ENCODE measurements at regions not wholly inside any gene's neighbourhood (a gene's known extent, or its start where the extent isn't known, plus 50 kb on each side); places are given as distances from the start of the nearest gene placed in this dataset.
A peak's percentile ranks its signal among the peaks of the same experiment; 100 is the strongest.
"Not testable (repeated sequence)": the region's sequence is repeated elsewhere in the genome, so short reads cannot be mapped to it uniquely, and the experiment has no call there.

DNA sequence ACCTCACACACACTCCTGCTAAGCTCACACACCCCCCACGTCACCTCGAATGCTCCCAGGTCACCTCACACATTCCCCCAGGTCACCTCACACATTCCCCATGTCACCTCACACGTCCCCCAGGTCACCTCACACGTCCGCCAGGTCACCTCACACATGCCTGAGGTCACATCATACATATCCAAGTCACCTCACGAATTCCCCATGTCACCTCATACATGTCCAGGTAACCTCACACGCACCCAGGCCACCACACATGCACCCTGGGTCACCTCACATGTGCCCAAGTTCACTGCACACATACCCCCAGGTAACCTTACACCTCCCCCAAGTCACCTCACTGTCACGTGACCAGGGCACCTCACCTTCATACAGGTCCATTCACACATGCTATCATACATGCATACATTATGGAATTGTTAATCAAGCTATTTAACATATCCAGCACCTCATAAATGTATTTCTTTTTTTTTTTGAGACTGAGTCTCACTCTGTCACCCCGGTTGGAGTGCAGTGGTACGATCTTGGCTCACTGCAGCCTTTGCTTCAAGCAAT is 640.3 kb downstream of the TMEM121 start:
- TF ChIP-seq, protein P1, sequence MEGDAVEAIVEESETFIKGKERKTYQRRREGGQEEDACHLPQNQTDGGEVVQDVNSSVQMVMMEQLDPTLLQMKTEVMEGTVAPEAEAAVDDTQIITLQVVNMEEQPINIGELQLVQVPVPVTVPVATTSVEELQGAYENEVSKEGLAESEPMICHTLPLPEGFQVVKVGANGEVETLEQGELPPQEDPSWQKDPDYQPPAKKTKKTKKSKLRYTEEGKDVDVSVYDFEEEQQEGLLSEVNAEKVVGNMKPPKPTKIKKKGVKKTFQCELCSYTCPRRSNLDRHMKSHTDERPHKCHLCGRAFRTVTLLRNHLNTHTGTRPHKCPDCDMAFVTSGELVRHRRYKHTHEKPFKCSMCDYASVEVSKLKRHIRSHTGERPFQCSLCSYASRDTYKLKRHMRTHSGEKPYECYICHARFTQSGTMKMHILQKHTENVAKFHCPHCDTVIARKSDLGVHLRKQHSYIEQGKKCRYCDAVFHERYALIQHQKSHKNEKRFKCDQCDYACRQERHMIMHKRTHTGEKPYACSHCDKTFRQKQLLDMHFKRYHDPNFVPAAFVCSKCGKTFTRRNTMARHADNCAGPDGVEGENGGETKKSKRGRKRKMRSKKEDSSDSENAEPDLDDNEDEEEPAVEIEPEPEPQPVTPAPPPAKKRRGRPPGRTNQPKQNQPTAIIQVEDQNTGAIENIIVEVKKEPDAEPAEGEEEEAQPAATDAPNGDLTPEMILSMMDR (IDR thresholded peaks at IDR 0.05; ENCODE audit: insufficient read depth, low read length) = no peak
- H3K4me3 ChIP-seq (ENCODE audit: low read depth, low read length) = no peak overlapping the region
- DNase-seq (ENCODE audit: low read depth) = no peak

- not testable (repeated sequence) for DNase-seq (ENCODE audit: low read depth); H3K4me3 ChIP-seq (ENCODE audit: low read depth, low read length)
- TF ChIP-seq, protein P1 (IDR thresholded peaks at IDR 0.05; ENCODE audit: insufficient read depth, low read length) = peak; percentile 13
These were observed 643.8 kb downstream of the TMEM121 start for GRCh38 chr14:106170163-106170658.

GRCh38 chr14:106174206-106174605 is 647.8 kb downstream of the TMEM121 start:
- TF ChIP-seq, protein P1 (IDR thresholded peaks at IDR 0.05; ENCODE audit: insufficient read depth, low read length) = no peak
- no peak for DNase-seq (ENCODE audit: low read depth)
- H3K4me3 ChIP-seq (ENCODE audit: low read depth, low read length) = no peak overlapping the region

GRCh38 chr14:106177266-106178246 is 651.2 kb downstream of the TMEM121 start:
- H3K4me3 ChIP-seq (ENCODE audit: low read depth, low read length); DNase-seq (ENCODE audit: low read depth): not testable (repeated sequence)

GRCh38 chr14:106179761-106180160 is 653.4 kb downstream of the TMEM121 start:
- no peak overlapping the region for H3K4me3 ChIP-seq (ENCODE audit: low read depth, low read length)
- DNase-seq (ENCODE audit: low read depth) = no peak
- TF ChIP-seq, protein P1 (IDR thresholded peaks at IDR 0.05; ENCODE audit: insufficient read depth, low read length) = no peak

DNA sequence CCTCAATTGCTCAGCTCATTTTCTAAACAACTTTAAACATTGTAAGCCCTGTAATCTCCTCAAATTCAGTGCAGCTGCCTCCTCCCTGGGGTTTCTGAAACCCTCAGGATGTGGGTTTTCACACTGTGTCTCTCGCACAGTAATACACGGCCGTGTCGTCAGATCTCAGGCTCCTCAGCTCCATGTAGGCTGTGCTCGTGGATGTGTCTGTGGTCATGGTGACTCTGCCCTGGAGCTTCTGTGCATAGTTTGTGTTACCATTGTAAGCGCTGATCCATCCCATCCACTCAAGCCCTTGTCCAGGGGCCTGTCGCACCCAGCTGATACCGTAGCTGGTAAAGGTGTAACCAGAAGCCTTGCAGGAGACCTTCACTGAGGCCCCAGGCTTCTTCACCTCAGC is 658.4 kb downstream of the TMEM121 start:
- not testable (repeated sequence) for DNase-seq (ENCODE audit: low read depth); H3K4me3 ChIP-seq (ENCODE audit: low read depth, low read length)

DNA sequence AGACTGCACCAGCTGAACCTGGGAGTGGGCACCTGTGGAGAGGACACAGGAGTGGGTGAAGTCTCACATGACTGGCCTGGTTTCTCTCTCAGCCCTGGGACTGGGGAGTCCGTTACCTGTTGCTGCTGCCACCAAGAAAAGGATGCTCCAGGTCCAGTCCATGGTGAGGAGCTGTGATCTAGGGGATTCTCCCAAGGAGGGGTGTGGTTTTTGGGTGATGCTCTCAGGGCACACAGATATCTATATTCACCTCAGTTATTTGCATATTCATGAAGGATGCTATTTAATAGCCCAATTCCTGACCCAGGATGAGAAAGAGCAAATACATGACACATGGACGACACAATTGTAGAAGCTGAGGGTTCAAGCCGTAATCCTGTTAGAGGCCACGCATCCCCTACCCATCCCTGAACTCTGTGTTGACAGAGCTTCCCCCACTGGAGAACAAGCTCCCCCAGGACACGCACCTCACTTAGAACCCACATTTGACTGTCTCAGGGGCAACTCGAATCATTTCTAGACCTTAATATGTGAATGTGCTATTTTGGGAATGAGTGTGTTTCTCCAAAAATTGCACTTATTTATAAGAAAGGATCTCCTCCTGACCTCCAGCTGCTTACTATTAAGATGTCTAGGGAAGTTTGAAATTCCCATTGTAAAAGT is 658.9 kb downstream of the TMEM121 start:
- H3K4me3 ChIP-seq (ENCODE audit: low read depth, low read length); DNase-seq (ENCODE audit: low read depth): not testable (repeated sequence)

- H3K4me3 ChIP-seq (ENCODE audit: low read depth, low read length) = no peak overlapping the region
- DNase-seq (ENCODE audit: low read depth) = no peak
- TF ChIP-seq, protein P1 (IDR thresholded peaks at IDR 0.05; ENCODE audit: insufficient read depth, low read length) = no peak
These were observed 659.5 kb downstream of the TMEM121 start for GRCh38 chr14:106185837-106186233.
